ENCODE measurements at regions not wholly inside any gene's neighbourhood (a gene's known extent, or its start where the extent isn't known, plus 50 kb on each side); places are given as distances from the start of the nearest gene placed in this dataset.

- TF ChIP-seq GABPA (IDR thresholded peaks at IDR 0.05; ENCODE audit: low read depth) (no peak), REST (IDR thresholded peaks at IDR 0.05; ENCODE audit: insufficient replicate concordance, low read depth) (no peak), SPI1 (IDR thresholded peaks at IDR 0.05; ENCODE audit: borderline replicate concordance, low read depth) (no peak), POLR2AphosphoS5 (IDR thresholded peaks at IDR 0.05; ENCODE audit: low read depth) (no peak), CTCF (IDR thresholded peaks at IDR 0.05; ENCODE audit: insufficient read depth, low read length) (no peak)
- H3K27ac ChIP-seq (replicated peaks), result no peak overlapping the region
- no peak overlapping the region for H3K4me3 ChIP-seq (replicated peaks; ENCODE audit: insufficient read depth, low read length)
- no peaks in the 10 kb centered on the region for H3K27me3 ChIP-seq (ENCODE audit: insufficient read depth, poor library complexity, severe bottlenecking)
- DNase-seq (ENCODE audit: low read depth in 1 of 2, low spot score in 1 of 2), result no peak
Measured at GRCh38 chr12:91317306-91317705, 134.7 kb upstream of the DCN start.

- DNase-seq (ENCODE audit: low read depth in 1 of 2, low spot score in 1 of 2), result no peak
- H3K4me3 ChIP-seq (replicated peaks; ENCODE audit: insufficient read depth, low read length), result no peak overlapping the region
- no peak overlapping the region for H3K27ac ChIP-seq (replicated peaks)
- no peaks in the 10 kb centered on the region for H3K27me3 ChIP-seq (ENCODE audit: insufficient read depth, poor library complexity, severe bottlenecking)
- TF ChIP-seq POLR2AphosphoS5 (IDR thresholded peaks at IDR 0.05; ENCODE audit: low read depth) (no peak), CTCF (IDR thresholded peaks at IDR 0.05; ENCODE audit: insufficient read depth, low read length) (no peak), SPI1 (IDR thresholded peaks at IDR 0.05; ENCODE audit: borderline replicate concordance, low read depth) (no peak), GABPA (IDR thresholded peaks at IDR 0.05; ENCODE audit: low read depth) (no peak)
Measured at GRCh38 chr12:91316907-91317269, 134.3 kb upstream of the DCN start.

GRCh38 chr12:91316161-91316906 lies 133.7 kb upstream of the DCN start:
- H3K27me3 ChIP-seq (ENCODE audit: insufficient read depth, poor library complexity, severe bottlenecking), result no peaks in the 10 kb centered on the region
- DNase-seq (ENCODE audit: low read depth in 1 of 2, low spot score in 1 of 2), result no peak
- no peak overlapping the region for H3K27ac ChIP-seq (replicated peaks)
- TF ChIP-seq REST (IDR thresholded peaks at IDR 0.05; ENCODE audit: insufficient replicate concordance, low read depth), result no peak
- no peak overlapping the region for H3K4me3 ChIP-seq (replicated peaks; ENCODE audit: insufficient read depth, low read length)

- Histone ChIP-seq H3K27me3 (ENCODE audit: insufficient read depth, poor library complexity, severe bottlenecking) (no peaks in the 10 kb centered on the region), H3K27ac (replicated peaks) (no peak overlapping the region), H3K4me3 (replicated peaks; ENCODE audit: insufficient read depth, low read length) (no peak overlapping the region)
- TF ChIP-seq REST (IDR thresholded peaks at IDR 0.05; ENCODE audit: insufficient replicate concordance, low read depth), result no peak
- DNase-seq (ENCODE audit: low read depth in 1 of 2, low spot score in 1 of 2), result no peak
Measured at GRCh38 chr12:91311081-91311480, 128.5 kb upstream of the DCN start.
